ENCODE measurements at regions not wholly inside any gene's neighbourhood (a gene's known extent, or its start where the extent isn't known, plus 50 kb on each side); places are given as distances from the start of the nearest gene placed in this dataset.
"Not testable (repeated sequence)": the region's sequence is repeated elsewhere in the genome, so short reads cannot be mapped to it uniquely, and the experiment has no call there.

- TF ChIP-seq CTCF, POLR2A (IDR thresholded peaks at IDR 0.05): not testable (repeated sequence)
These were observed 369.1 kb upstream of the USP9Y start for GRCh38 chrY:12331917-12332316.
